HK-2 (cell line): ENCODE measurements at regions not wholly inside any gene's neighbourhood (a gene's known extent, or its start where the extent isn't known, plus 50 kb on each side); places are given as distances from the start of the nearest gene placed in this dataset.
"Not testable (repeated sequence)": the region's sequence is repeated elsewhere in the genome, so short reads cannot be mapped to it uniquely, and the experiment has no call there.

Source experiments
- DNase-seq: peaks from one replicate; pipeline ENCODE4 v3.0.0-alpha.2; 2018; ENCODE audit not compliant: unreplicated experiment

GRCh38 chr1:95668165-95668564, 434.2 kb downstream of the RWDD3 start:
- DNase-seq: no peak

DNA sequence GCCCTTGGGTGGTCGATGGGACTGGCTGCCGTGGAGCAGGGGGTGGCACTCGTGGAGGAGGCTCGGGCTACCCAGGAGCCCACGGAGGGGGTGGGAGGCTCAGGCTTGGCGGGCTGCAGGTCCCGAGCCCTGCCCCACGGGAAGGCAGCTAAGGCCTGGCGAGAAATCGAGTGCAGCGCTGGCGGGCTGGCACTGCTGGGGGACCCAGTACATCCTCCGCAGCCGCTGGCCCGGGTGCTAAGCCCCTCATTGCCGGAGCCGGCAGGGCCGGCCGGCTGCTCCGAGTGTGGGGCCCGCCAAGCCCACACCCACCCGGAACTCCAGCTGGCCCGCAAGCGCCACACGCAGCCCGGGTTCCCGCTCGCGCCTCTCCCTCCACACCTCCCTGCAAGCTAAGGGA, 435.6 kb downstream of the RWDD3 start:
- not testable (repeated sequence) for DNase-seq

DNA sequence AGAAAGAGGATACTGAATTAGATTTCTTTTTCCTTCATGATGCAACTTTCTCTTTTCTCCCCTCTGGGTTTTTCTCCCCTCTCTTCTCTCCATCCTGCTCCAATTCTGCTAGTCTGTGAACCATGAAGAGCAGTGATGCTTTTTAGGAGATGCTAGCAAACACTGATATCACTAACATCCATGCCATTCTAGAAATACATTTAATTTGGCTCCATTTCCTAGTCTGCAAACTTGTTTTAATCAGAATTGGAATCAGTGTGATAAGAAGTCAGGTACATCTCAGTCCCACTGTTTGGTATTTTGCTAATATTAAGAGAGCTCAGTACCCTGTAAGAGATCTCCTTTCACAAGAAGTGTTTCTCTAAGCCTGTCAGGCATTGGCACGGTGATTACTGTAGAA, 437.1 kb downstream of the RWDD3 start:
- no peak for DNase-seq

DNA sequence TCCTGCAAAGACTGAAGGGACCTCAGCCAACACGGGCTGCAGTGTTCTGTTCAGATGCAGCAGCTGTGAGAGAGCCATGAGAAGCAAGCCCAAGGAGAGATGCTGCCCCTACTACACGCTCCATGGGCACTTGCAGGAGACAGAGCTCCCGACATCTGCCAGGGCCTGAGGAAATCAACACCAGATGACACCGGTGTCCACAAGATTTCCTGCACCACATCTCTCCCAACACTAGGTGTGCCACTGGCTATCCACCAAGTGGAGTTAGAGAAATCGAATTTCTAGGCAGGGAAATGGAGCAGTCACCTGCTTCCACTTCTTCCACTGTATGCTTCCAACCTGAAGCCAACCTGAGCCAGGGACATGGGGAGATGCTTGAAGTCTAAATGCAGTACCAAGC, 445.3 kb downstream of the RWDD3 start:
- DNase-seq: no peak

GRCh38 chr1:95685081-95685480, 451.1 kb downstream of the RWDD3 start:
- DNase-seq: no peak

- DNase-seq: no peak
Observed at GRCh38 chr1:95686217-95686616, 452.2 kb downstream of the RWDD3 start.

DNA sequence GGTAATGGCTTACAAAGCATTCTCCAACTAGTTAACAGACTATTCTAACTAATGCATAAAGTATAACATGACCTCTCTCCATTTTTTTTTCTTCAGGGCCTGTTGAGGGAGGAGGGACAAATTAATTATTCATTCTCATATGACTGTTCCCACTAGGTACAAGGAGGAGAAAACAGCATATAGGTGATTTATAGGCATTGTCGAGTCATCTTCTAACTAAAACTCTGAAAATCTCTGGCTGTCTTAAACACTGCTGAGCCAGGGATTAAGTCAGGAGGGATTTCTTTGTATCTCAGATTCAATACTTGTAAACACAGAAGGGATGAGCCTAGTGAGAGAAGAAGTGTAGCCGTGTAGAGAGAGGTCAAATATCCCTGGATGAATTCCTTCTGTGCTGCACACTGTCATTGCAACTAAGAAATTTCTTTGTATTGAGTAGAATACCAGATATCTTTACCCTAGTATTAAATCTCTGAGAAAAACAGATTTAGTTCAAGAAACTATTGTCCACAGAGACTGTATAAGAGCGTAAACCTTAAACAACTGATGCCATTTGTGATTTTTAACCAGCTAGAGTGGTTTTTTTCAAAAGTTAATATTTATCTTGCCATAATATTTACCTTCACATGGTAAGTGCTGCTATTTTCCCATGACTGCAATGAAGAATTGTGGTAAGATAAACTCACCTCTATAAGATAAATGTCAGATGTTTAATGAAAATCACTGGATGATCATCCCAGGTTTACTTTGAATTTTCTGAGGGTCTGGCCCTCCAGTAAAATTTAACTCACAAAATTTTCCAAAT, 465.3 kb downstream of the RWDD3 start:
- no peak for DNase-seq

DNA sequence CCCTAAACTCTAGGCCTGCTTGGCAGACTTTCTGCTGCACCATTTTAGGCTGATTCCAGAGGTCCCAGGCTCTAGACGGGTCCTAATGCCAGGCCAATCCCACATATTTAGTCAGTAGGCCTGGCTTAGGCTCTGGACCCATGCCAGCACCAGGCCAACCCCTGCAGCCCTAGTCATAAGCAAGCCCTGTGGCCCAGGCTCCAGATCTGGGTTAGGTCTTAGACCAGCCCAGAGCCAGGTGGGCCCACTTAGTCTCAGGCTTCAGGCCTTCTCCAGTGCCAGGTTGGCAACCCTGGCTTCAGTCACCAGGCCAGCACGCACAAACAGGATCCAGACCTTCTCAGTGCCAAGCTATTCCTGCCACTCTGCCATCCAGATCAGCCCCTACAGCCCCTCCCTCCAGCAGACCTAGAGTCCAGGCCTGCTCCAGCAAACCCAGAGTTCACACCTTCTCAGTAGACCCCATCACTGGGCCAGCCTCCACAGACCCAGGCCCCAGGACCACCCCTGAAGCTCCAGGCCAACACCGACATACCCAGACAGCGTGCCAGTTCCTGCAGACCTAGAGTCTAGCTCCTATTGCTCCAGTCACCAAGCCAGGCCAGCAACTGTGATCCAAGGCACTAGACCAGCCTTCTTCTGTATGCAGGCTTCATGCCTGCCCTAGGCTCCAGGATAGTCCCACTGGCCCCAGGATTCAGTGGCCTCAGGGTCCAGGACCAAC, 467.6 kb downstream of the RWDD3 start:
- DNase-seq: no peak

DNA sequence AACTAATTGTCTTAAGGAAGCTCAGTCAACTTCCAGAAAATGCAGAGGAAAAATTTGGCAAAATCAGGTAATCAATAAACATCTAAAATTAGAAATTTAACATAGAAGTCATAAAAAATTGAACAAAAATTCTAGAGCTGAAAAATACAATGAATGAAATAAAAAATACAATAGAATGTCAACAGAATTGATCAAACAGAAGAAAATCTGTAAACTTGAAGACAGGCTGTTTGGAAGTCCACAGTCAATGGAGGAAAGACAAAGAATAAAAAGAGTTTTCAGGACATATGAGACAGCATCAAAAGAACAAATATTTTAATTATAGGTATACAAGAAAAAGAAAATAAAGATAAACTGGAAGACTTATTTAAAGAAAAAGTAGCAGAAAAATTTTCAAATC, 469.0 kb downstream of the RWDD3 start:
- DNase-seq: no peak

- no peak for DNase-seq
Observed at GRCh38 chr1:95716097-95716496, 482.1 kb downstream of the RWDD3 start.

- no peak for DNase-seq
Observed at GRCh38 chr1:95716550-95716949, 482.5 kb downstream of the RWDD3 start.

DNA sequence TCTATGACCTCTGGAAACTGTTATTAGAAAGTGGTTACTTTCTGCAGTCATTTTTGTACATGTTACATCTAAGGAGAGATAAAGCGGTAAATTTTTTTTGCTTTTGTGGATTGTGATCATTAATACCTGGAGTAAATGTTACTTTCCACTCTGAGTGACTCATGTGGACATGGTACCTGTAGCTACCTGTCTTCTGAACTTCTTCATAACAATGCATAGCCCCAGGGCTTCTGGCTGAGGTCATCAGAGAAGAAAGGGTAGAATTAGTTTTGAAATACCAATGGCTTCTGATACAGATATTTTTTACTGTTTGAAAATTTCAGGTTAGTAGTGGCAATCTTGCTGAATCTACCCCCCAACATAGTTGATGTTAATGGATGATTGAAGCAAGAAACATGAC, 489.3 kb downstream of the RWDD3 start:
- DNase-seq: no peak

DNA sequence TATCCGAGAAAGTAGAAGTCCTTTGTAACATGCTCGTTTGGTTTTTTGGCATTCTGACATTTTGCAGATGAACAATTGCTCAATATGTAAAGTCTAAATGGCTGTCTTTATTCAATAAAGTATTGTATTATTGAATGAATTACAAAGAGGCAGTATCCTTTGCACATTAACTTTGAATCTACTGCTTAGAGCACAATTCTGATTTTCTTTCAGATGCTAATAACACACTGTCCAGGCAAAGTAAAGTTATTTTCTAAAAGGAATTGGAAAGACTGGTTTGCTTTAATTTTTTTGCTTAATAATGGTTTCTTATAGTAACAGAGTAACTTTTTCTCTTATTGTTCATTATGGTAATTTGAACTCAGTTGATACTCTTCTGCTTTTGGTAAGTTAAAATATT, 494.8 kb downstream of the RWDD3 start:
- DNase-seq: no peak

DNA sequence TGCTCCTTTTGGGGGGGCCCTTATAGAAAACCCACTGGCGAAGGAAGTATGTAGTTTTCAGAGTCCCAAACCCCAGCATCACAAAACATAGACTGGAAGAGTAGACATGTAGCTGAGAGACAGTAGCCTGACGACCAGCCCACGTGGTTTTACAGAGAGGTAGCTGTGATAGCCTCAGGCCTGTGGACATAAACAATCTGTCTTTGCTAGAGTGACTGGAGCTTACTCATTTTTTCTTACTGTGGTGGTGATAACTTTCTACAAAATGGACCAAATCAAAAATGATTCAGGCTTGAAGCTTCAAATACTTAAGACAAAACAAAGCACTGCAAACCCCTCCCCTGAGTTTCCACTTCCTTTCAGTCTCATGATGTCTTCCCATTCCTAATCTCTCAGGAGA, 497.0 kb downstream of the RWDD3 start:
- no peak for DNase-seq

GRCh38 chr1:95731466-95731865, 497.5 kb downstream of the RWDD3 start:
- DNase-seq: no peak

DNA sequence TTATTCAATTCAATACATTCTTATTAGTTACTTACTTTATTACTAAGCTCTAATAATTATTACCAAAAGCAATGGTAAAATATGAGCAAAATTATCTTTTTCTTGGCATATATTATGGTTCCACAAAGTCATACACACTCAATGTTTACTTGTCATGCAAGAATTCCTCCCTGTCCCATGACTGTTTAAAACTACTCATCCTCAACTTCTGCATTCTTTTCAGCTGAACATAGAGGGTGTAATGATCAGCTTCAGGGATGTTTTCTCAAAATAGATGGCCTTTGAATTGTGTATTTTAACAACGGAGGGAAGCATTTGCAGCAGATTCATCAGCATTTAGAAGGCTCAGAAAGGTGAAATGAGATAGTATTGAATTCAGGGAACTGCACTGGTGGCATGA, 499.0 kb downstream of the RWDD3 start:
- DNase-seq: no peak

DNA sequence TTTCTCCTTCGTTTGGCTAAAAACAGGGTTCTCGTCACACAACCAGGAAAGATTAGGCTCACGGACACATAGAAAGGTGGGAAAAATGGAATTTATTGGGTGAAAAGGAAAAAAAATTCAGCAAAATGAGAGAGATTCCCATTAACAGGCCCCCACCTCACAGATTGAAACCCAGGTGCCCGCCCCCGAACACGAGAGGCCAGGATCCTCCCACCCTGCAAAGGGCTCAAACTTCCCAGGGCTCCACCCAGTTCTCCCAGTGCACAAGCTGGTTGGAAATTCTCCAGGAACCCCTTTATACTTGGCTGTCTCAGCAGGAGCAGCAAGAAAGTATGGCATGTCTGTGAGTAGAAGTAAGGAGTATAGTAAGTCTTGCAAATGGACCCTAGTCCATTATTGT, 499.7 kb downstream of the RWDD3 start:
- no peak for DNase-seq

DNA sequence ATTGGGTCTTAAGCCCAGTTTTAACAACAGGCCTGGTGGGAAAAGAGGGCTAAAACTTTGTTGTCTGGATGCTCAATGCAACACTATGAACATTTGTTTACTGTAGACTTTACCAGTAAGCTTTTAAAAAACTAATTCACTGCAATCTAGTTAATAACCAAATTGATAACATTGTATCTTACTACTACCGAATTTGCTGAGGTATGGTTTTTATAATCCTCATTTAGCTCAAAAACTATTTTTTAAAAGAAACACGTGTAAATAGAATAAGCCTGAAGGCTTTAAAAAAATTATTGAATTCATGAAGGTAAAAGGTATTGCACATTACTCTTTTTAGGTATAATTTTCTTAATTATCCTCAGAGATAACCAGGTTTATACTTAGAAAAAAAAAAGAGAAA, 500.6 kb downstream of the RWDD3 start:
- DNase-seq: no peak

DNA sequence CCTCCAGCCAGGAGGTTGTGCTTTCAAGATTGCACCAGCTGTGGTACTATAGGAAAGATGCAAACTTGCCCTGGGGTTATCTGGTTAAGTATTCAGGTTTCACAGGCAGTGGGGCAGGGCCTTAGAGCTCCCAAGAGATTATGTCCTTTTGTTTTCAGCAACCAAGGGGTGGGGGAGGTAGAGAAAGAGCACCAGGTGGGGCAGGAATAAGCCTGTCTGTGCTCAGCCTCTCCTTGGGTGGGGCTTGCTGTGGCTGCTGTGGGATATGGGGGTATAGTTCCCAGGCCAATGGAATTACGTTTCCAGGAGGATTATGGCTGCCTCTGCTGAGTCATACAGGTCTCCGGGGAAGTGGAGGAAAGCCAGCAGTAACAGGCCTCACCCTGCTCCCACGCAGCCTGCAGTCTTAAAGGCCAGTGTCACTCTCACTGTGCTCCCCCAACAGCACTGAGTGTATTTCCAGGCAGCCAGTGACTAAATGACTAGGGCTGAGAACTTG, 508.6 kb downstream of the RWDD3 start:
- DNase-seq: peak; percentile 8

- no peak for DNase-seq
Observed at GRCh38 chr1:95744731-95745130, 510.7 kb downstream of the RWDD3 start.

GRCh38 chr1:95752515-95753381, 518.7 kb downstream of the RWDD3 start:
- no peak for DNase-seq

DNA sequence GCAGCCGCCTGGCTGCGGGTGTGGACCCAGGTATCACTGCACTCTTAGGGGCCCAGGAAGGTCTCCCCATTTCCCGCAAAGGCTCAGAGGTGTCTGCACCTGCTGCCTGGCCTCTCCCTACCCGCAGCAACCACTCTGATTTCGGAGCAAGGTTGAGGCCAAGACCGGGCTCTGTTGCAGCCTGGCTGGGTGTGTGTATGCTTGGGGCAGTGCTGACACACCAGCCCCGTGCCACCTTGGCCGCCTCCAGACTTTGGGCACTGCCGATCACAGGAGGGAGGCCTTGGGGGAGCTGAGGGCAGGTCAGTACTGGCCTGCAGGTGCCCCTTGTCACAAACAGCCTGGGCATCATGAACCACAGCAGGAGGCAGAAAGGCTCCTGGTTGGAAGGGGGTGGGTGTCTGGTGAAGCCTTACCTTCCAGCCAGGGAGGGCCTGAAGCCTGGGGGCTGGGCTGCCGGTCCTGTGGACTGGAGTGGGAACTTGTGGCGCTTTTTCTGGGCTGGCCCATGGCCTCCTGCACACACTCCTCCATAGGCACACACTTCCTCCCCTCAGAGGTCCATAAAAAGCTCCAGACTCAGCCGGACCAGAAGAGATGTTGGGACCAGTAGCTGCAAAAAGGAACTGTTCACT, 519.5 kb downstream of the RWDD3 start:
- no peak for DNase-seq
